Colon (tissue), 2 donors: ENCODE measurements at regions not wholly inside any gene's neighbourhood (a gene's known extent, or its start where the extent isn't known, plus 50 kb on each side); places are given as distances from the start of the nearest gene placed in this dataset.

Experiments
- FAIRE-seq: peaks from 2 replicates; lab custom pipeline; 2012; peaks lifted over from hg19 to GRCh38; lab: Jason Lieb, UNC
- donor health status: control.
- donor health status: control.

DNA sequence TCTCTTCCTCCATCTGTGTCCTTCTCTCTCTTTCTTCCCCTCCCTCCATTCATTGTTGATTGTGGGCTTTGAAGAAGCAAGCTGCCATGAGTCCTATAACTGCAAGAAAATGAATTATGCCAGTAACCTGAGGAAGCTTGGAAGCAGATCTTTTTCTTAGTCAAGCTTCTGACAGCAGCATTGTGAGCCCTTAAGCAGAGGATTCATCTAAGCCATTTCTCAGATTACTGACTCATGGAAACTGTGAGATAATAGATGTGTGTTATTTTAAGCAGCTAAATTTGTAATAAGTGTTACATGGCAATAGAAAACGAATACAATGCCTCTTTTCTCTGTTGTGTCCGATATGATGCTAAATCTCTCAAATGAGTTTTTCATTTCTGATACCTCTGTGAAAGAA lies 1109.7 kb downstream of the CDH11 start:
- no peak for FAIRE-seq

DNA sequence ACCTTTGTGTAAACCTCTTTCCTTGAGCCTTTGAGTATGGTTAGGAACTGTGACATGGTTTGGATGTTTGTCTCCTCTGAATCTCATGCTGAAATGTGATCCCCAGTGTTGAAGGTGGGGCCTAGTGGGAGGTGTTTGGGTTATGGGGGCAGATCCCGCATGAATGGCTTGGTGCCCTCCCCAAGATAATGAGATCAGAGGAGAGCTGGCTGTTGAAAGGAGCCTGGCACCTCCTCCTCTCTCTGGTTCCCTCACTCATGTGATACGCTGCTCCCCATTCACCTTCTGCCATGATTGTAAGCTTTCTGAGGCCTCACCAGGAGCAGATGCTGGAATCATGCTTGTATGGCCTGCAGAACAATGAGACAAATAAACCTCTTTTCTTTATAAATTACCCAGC lies 1110.2 kb downstream of the CDH11 start:
- FAIRE-seq: no peak

DNA sequence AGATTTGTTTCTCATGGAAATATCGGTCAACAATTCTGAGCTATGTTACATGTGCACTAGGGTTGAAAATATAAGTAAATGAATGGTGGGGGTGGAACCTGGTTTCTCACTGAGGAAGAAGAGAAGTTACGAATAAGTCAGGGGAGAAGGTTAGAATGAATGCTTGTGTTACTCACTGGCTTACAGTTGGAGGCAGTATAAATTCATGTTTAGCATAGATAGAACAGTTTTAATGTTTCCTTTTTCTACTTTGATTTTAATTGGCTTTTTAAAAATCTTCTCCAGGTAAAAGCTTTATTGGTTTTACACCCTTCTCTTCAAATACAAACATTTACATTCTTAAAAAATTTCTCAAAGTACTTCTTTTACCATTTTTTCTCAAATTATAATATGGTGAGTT lies 1113.7 kb downstream of the CDH11 start:
- no peak for FAIRE-seq

DNA sequence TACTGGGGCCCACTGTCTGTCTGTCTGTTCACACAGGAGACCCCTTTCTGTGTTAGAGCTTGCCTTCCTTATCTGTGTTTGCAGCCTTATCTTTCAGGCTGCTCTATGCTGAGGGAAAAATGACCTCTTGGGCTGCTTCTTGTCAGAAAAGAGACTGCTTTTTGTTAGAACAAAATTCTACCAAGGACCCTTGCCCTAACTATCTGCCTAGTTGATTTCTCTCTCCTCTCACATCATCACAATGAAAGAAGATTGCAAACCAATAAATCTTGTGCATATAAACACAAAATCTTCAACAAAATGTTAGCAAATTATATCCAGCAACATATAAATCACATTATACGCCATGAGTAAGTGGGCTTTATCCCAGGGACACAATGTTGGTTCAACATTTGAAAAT lies 1117.7 kb downstream of the CDH11 start:
- no peak for FAIRE-seq

DNA sequence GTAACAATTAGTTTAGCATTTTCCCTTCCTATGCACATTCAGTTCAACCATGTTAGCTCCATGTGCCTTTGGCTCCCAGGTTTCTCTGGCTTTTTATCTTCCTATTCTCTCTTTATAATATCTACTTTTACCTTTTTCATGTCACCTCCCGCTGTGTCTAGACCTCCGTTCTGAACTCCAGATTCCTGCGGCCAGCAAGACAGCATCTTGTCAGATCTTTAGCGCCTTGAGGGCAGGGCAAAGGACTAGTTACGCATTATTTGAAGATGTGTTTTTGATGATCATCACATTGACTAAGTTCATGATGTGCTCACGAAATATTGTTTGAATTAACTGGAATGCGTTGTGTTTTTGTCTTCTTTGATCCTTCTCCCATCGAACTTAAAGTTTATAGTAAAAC lies 1126.8 kb downstream of the CDH11 start:
- FAIRE-seq: no peak

DNA sequence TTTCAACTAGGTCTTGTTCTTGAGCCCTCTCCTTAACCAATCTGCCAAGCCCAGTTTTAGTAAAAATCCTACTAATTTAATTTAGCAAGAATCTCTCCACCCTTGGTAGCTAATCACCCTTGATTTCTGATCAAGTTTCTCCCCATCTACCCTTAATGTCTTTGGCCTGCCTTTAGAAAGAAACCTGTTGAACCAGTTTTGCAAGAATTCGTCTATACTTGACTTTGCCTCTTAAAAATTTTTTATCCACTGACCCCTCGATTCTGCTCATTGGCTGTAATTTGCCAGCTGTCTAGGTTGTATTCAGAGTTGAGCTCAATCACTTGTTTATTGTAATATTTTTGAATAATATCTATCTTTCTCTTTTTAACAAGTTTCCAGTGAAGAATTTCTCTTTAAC lies 1138.5 kb downstream of the CDH11 start:
- no peak for FAIRE-seq

DNA sequence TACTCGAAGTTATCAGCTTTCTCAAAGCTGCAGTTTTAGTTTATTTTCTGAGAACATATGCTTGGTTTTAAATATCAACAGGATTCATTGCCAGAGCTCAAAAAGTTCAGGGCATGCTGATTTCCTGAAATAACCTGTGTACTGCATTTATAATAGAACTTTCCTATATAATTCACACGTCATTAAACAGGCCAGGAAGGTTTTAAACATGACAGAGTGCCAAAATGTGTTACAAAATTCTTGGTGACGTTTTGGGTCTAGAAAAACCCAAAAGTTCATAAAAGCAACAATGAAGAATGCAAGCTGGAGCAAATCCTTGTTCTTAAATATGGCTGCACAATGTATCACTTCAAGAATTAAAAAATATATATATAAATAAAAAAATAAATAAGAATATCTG lies 1139.1 kb downstream of the CDH11 start:
- no peak for FAIRE-seq

DNA sequence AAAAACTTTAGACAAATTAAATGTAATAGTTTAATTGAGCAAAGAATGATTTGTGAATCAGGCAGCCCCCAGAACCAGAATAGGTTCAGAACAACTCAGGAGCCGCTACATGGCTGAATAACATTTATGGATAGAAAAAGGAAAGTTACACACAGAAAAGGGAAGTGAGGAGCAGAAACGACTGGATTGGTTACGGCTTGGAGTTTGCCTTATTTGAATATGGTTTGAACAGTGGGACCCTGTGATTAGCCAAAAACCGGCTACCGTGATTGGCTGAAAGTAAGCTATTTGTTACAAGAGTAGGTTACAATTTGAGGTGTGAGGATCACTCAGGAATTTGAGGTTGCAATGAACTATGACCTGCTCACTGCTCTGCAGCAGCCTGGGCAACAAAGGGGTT lies 1139.8 kb downstream of the CDH11 start:
- FAIRE-seq: no peak

DNA sequence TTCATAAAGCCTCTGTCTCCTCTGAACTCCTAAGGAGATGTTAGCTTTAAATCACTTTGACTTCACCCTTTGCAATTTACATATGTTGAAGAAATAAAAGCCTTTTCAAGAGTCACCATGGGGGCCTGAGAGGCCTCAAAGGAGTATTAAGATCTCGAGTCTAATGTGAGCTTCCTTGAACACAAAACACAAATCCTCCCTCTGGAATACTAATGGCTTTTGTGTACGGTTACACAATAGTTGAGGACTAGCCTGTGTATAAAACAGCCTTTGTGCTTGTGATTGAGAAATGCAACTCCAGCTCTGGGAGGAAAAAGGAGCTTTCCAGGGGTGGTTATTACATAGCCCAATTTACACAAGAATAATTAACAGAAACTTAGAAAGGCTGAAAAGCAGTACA lies 1140.2 kb downstream of the CDH11 start:
- no peak for FAIRE-seq

DNA sequence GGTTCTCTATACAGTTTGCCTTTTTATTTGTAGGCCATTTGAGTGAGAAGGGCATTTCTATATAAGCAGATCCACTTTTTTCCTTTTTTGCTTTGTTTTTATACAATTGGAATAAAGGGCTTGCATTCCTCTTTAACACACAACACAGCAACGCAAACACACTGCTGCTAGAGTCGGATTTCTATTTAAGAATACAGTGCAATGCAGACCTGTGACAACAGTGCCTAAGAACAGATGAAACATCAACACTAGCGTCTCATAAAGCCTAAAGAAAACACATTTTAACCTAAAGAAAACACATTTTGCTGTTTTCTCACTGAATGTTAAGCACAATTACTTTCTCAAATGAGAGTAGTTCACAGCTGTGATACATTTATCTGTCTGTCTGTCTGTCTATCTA lies 1141.1 kb downstream of the CDH11 start:
- FAIRE-seq: no peak

DNA sequence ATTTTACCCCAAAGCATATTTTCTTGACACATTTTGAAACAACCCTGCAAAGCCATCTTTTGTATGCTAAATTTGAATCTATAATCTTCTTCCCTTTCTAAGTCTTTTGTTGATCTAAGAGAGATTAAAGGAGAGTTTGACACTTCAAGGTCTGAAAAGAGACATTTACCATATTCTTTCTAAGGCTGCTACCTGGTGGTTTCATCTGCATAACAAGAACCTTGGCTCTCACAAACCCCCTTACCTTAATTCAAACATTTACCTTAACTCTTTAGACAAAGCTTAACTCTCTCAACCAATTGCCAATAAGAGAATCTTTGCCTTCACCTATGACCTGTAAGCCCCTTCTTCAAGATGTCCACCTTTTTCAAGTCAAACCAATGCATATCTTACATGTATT lies 1143.6 kb downstream of the CDH11 start:
- FAIRE-seq: no peak

DNA sequence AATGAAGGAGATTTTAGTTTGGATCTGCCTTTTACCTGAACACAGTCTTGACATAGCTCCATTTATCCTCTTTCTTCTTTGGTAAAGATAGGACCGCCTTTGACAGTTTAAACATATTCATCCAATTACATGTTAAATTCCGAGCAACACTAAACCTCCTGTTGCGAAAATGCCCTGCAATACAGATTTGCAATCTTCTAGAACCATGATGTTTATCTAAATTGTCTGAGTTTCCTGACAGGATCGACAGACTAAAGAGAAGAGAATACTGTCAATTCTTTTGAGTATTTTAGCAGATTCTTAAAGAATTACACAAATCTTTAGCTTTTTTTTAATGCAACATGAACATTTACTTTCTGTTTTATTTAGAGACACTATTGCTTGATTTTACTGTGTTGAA lies 1145.5 kb downstream of the CDH11 start:
- no peak for FAIRE-seq

DNA sequence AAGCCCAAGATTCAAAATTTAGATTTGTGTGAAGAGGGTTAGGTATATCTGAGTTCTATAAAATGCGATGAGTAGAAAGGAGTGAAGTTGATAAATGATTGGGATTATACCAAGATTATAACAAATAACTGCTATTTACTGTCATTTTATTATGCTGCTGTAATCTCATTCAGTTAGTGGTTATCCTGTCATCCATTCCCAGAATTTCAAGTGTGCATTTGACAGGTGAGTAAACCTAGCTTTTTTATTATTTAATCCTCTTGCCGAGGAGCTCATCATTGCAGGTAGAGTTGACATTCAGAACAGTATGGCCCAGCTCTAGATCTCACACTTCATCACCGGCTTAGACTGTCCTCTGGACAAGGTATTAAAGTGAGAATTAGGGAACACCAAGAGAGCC lies 1146.2 kb downstream of the CDH11 start:
- FAIRE-seq: no peak

DNA sequence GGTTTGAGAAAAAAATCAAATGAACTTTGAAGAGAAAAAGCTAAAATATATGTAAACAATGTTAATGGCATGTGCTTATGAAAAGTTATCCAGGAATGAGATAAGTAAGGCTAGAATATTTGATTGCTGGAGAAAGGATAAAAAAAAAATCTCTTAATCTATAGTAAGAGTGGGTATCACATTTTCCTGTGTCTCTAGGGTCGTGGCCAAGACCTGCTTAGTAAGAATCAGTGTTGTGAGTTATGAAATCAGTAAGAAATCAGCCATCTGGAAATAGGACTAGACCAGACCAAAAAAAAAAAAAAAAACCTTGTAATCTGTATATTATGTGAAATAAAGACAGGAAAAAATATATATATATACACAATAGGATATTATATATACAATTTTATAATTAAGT lies 1153.9 kb downstream of the CDH11 start:
- no peak for FAIRE-seq

DNA sequence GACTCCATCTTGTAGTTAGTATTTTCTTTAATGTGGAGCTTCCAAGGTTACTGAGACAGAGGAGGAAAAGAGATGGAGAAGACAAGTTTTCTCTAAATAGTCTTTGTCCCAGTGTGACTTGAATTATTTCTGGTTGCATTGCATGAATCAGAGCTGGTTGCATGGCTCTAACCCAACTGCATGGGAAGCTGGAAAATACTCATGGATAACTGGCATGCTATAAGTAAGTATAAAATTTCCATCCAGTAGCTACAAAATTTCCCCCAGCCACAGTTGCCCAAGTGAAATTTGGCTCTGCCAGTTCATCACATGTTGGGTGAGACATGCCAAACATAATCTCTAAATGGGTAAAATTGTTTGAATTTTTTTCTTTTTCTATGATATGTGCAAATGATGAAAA lies 1161.5 kb downstream of the CDH11 start:
- no peak for FAIRE-seq

DNA sequence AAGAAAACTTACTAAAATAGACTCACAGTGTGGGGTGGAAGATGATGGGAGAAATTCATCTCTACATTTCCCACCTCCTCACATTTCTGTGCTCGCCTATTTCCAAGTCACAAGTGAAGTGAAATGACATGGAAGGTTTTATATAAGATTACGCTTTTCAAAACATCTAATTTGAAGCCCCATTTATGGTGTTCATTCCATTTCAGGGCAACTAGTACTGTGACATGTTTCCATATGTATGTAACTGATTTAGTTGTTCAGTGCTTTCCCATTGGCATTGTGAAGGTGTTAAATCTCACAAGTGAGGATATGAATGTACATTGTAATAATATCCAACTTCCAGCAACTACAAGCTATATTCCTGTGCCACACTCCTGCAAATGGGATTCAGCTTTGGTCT lies 1174.8 kb downstream of the CDH11 start:
- no peak for FAIRE-seq

DNA sequence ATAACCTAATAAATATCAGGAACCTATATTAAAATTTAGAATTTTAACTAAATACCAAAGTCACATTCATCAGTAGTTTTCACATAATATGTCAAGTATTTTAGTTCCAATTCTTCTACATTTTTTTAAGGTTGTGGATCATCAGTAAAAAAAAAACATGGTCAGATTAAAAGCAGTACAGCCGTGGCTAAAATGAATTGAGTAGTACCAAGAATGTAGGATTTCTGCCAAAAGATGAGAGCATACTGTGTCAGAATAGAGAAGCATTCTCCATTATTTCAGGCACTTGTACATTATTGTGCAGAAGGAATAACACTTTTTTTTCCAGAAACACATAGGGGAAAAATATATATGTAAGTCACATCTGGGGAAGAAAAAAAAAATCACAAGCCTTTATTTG lies 1176.1 kb downstream of the CDH11 start:
- no peak for FAIRE-seq

DNA sequence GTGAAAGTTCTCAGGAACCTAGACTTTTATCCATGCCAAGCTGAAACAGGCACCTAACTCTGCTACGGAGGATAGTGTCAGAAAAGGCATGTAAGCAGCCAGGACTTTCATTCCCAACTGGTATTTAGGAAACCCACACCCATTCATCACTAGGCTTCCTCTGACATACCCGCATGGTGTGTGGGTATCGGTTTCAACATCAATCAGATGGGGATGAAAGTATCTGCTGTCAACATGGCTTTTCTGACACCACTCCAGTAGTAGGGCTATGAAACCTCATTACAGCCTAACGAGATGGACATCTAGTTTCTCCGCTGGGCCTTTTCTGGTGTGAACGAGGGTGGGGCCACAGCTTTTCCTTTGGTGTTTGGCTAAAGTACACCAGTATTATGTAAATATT lies 1178.3 kb downstream of the CDH11 start:
- no peak for FAIRE-seq

DNA sequence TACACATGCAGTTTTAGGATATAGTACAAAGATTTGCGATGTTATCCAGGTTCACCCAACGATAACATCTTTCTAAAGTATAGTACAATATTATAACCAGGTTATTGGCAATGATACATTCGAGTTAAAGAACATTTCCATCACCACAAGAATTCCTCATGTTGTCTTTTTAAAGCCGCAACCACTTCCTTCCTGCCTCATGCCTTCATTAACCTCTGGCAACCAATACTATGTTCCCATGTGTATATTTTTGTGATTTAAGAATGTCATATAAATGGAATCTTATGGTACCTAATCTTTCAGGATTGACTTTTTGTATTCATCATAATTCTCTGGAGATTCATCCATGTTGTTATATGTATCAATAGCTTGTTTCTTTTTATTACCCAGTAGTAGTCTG lies 1183.2 kb downstream of the CDH11 start:
- no peak for FAIRE-seq

DNA sequence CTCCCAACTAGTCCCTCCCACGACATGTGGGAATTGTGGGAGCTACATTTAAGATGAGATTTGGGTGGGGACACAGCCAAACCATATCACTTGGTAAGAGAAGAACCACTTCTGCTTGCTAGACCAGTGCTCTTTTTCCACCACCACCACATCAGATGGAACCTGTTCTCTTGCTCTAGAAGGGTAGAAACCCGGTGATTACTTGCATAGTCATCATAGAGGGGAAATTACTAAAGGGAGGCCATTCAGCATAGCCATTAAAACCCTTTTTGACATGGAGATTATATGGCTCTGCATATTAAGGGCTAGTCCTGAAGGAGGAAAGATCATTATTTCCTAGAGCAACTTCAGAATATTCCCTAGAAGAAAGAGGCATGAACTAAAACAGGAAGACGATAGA lies 1188.0 kb downstream of the CDH11 start:
- FAIRE-seq: no peak

DNA sequence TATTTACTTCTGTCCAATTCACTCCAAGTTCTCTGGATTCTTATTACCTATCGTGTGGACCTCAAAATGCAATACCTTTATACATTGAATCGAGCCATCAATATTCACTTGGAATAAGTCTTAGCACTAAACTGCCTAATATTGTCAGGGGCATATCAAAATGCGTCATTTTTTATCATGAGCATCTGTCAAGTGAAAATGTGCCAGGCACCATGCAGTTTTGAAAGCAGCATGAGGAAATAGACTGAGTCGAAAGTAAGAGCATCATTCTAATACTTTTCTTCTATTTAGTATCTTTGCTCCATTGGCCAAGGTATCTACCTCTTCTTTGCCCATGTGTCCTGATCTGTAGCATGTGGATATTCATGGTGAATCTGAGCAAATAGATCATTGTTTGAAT lies 1193.4 kb downstream of the CDH11 start:
- FAIRE-seq: no peak

DNA sequence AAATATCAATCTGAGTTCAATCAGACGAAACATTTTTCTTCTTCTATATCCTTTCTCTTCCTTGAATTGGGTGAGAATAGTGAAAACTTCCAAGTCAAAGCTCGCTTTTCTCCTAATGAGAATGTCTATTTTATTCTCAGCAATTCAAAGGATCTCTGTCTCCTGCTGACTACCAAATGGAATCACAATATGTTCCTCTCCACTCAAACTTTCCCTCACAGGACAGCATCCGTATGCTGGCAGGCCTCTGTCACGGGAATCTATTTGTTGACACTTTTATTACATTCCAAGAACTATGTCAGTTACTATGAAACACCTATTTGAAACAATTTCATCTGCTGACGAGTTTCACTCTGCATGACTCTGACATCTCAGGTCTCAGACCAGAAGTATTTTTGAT lies 1196.6 kb downstream of the CDH11 start:
- FAIRE-seq: no peak

DNA sequence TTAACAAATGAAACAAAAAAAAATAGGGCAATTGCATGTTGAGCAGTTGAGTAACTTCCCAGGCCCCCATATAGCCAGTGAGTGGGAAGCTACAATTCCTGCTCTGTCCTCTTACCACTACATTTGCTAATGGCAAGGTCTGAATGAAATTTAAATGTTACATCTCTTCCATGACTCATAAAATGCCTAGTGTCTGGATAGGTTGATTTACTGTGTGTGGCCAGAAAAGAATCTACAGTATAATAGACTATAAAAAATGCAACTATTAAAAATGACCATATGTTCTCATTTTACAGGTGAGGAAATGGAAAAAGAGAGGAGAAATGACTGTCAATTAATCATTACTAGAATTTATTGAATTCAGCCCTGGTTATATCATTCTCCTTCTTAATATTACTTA lies 1199.3 kb downstream of the CDH11 start:
- no peak for FAIRE-seq

DNA sequence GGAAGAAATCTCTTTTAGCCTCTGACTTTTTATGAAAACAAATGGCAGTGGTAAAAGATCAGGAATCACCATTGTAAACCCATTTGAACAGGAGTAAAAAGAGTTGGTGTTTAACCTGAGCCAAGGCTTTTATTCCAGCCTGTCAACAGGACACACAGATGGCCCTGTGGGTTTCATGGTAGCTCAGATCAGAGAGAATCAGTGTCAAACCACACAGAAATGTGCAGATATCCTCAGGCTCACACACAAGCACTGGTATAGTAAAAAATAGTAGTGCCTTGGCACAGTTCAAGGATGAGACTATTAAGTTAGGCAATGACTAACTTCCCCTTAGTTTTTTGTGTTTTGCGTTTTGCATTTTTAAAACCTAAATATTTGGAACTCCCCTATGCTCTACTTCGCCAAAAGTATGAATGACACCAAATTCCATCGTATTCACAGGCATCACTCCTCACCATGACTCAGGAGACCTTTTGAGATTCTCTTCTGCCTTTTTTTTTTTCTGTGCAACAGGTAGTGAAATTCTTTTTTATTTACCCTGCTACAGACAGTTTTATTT lies 1200.0 kb downstream of the CDH11 start:
- no peak for FAIRE-seq

DNA sequence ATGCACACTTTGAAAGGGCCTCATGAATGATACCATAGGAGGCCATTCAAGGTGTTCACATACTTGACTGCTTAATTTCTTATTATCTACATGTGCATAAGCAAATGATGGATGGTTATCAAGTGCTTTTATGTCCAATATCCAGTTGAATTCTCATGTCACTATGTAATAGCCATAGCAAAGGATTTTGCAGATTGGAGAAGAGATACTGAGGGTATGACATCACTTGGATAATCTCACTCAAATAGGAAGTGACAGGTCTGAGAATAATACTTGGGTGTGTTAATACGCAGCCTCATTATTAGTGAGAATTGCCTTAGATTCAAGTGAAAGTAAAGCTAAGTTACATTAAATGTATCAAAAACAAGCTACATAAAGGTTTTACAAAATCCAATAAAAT lies 1208.6 kb downstream of the CDH11 start:
- FAIRE-seq: no peak
